ENCODE measurements at regions not wholly inside any gene's neighbourhood (a gene's known extent, or its start where the extent isn't known, plus 50 kb on each side); places are given as distances from the start of the nearest gene placed in this dataset.

DNA sequence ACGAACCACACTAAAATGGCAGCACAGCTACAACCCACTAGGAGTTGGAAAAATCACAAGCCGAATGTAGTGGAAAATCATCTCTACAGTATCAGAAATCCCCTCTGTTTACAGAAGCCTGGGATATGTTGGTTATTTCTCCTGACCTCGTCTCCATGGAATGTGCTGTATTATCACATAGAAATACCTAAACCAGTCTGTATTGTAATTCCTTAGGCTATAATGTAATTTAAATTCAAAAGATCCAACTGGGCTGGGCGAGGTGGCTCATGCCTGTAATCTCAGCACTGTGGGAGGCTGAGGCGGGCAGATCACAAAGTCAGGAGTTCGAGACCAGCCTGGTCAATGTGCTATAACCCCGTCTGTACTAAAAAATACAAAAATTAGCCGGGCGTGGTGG lies 244.8 kb upstream of the MPDZ start:
- no peak for DNase-seq

DNA sequence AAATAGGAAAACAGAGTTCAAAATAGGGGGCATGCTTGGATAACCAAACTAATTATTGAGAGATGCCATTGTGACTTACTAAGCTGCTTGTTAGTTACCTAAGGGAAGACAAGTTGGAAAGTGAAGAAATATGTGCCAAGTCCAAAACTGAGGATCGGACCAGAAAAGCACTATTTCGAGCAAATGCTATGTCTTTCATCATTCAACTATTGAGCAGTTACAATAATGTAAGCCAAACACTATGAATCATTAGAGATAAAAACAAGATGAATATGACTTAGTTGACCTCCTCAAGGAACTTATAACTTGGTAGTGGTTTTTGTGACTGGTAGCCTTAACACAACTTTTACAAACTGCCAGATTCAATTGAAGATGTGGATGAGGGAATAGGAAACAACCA lies 240.6 kb upstream of the MPDZ start:
- DNase-seq: no peak

GRCh38 chr9:13513716-13514444 lies 234.4 kb upstream of the MPDZ start:
- DNase-seq: no peak

DNA sequence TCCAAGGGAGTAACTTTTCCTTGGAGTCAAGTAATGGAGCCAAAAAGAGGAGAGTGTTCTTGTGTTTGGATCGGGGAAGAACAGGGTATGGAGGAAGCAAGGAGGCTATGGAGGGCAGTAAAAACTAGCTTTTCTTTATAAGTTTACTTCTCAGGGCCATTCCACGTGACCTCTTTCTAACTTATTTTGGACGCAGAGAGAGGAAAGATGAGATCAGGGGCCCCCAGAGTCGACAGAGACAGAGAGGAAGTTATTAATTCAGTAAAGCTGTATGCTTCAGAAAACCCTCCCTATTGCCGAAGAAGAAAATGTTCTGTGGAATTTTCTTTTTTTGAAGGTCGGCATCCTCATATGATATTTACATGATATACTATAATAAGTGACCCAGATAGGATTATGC lies 233.8 kb upstream of the MPDZ start:
- no peak for DNase-seq

- no peak for DNase-seq
These were observed 229.2 kb upstream of the MPDZ start for GRCh38 chr9:13508681-13509080.

GRCh38 chr9:13508086-13508485 lies 228.6 kb upstream of the MPDZ start:
- no peak for DNase-seq

GRCh38 chr9:13505797-13506196 lies 226.3 kb upstream of the MPDZ start:
- DNase-seq: no peak

DNA sequence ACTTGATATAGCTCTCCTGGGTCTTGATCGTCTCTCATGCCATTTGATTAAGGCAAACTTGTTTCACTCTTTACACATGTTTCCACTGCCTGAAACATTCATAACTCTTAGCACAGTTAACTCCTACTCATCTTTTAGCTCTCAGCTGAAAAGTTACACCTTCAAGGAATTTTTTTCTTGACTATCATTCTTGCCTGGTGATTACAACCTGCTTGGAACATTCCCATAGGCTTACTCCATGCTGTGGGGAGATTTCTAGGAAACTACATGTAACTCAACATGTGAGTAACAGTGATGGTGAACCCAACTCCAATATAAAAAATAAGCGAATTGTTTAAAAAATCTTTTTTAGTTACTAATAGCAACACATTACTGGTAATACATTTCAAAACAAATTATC lies 224.1 kb upstream of the MPDZ start:
- no peak for DNase-seq

DNA sequence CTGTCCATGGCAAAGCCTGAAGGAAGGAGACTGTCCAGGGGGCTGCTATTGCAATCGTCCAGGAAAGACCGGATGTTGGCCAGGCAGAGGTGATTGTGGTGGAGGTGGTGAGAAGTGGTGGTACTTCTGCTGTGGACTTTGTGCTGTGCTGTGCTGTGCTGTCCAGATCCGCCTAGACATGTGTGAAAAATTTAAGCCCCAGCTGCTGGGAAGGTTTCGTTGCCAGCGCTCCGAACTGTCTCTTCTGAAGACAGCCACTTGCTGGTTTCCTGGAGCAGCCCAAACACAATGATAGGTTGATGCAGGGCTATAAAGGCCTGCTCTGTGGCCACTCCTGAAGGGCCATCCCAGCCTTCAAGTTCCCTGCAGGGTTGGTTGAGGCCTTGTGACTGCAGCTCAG lies 223.0 kb upstream of the MPDZ start:
- no peak for DNase-seq

GRCh38 chr9:13501018-13501417 lies 221.5 kb upstream of the MPDZ start:
- no peak for DNase-seq

DNA sequence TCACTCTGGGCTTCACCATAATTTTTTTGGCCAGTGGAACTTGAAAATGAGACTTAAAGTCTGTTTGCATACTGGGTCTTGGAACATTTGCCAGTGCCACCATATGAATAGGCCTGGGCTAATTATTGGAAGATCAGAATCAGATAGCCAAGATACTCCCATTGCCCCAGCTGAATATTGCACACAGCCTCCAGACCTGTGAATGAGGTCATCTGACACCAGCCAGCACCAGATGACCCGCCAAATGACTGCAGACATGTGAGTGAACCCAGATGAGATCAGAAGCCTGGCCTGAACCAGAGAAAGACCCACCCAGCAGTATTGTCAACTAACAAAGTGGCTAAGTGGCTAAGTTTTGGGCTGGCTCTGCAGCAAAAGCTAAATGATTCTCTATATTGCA lies 220.5 kb upstream of the MPDZ start:
- no peak for DNase-seq

DNA sequence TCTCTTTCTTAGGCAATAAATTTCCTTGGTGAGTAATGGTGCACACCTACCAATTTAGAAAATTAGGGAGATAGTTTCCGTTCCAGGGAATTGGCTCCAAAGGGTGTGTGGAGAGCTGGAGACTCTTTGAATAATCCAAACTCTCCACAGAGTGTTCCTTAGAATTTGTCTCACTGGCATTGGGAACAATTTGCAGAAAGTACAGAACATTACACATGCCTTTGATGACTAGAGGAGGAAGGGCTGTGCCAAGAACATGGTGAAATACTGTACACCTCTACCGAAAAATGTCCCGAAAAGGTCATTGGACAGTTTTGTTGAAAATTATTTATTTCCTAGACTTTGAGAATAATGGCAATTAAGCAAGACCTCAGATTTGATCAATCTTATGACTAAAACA lies 214.2 kb upstream of the MPDZ start:
- no peak for DNase-seq

GRCh38 chr9:13491493-13492424 lies 212.3 kb upstream of the MPDZ start:
- DNase-seq: no peak

DNA sequence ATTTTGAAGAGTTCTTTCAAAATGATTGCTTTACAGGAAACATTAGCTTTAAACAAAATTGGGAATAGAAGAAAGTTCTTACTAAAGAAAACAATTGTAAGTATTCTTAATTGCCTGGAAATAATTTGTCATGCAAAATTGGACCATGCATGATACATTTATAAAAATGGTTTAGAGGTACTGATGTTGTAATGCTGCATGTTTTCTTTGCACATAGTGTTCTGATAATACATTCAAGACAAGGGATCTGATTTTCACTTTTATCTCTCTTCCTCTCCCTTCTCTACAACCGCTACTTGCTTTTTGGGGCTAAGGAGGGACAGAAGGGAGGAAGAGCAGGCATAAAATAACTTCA lies 211.6 kb upstream of the MPDZ start:
- no peak for DNase-seq

GRCh38 chr9:13487936-13488335 lies 208.4 kb upstream of the MPDZ start:
- DNase-seq: no peak

- no peak for DNase-seq
These were observed 208.0 kb upstream of the MPDZ start for GRCh38 chr9:13487498-13487897.

DNA sequence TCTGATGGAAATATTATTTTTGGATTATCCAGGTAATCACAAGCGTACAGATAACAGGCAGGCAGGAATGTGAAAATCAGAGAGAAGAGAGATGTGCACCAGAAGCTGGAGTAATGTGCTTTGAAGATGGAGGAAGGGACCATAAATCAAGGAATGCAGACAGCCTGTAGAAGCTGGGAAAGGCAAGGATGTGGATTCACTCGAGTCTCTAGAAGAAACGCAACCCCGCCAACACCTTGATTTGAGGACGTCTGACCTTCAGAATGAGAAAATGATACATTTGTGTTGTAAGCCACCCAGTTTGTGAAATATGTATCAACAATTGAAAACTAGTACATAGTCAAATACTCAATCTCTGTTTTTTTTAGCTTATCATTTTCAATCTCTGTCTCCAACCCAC lies 207.6 kb upstream of the MPDZ start:
- no peak for DNase-seq

- no peak for DNase-seq
These were observed 205.6 kb upstream of the MPDZ start for GRCh38 chr9:13485068-13485596.

DNA sequence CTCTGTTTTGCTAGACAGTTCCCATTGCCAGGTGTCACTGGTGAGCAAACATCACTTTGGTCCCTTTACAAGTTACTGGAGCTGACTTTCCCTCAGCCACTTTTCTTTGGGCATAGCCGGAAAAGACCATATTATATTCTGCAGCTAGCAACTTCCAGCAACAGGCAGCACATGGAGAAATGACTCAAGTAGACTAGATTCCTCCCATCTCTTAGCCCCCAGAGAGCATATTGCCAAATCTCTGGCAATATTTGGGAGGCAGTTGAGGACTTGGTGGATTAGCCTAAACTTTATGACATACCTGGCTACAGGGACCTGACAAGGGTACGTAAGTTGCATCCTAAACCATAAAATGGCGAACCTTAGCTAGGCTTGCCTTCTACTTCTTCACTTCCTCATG lies 204.7 kb upstream of the MPDZ start:
- DNase-seq: no peak

DNA sequence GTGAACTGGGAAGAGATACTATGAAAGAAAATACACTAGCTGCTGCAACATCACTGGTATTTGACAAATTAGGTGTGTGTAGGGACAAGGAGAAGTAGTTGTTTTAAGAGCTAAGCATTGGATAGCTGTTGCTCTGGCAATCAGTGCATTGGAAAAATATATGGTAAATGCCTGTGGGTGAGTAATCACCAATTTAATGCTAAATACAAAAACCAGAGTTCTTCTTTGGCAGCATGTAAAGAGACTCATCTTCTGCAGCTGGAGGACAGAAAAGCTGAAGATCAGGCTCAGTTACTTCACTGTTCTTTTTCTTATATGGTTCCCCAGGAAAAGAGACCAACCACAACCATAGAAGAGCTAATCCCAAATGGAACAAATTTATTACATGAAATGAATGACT lies 201.8 kb upstream of the MPDZ start:
- no peak for DNase-seq

DNA sequence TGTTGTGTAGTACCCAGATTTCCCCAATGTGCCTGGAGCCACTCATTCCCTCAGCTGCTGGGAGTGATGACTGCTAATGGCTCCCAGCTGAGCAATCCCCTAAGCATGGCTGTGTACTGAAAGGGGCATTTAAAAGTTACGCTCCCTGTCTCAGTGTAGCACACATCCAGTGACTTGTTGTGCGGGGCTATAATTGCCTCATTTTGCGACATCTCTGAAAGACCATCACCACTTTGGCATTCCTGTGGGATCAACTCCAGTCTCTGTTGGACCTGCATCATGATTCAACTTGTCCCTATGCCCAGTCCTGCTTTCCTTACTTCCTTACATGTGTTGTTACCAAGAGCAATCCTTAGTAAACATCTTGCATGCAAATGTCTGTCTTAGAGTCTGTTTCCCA lies 201.2 kb upstream of the MPDZ start:
- DNase-seq: no peak

GRCh38 chr9:13479096-13479495 lies 199.6 kb upstream of the MPDZ start:
- no peak for DNase-seq

GRCh38 chr9:13478639-13479038 lies 199.1 kb upstream of the MPDZ start:
- DNase-seq: no peak

GRCh38 chr9:13478160-13478559 lies 198.7 kb upstream of the MPDZ start:
- DNase-seq: no peak

Measured in stimulated activated CD4-positive, alpha-beta T cell treated with anti-CD3 and anti-CD28 coated beads, Interleukin-15, amount 100 ng/mL, for 24 hours (primary cell).